HUES64 (cell line): ENCODE measurements at regions not wholly inside any gene's neighbourhood (a gene's known extent, or its start where the extent isn't known, plus 50 kb on each side); places are given as distances from the start of the nearest gene placed in this dataset.
A peak's percentile ranks its signal among the peaks of the same experiment; 100 is the strongest.

Experiments used
- H3K27ac ChIP-seq: 2 replicates; pipeline ENCODE4 v1.7.0; 2013; ENCODE audit warnings: low read depth, low read length, inconsistent platforms
- H3K27me3 ChIP-seq: 2 replicates; pipeline ENCODE4 v1.6.1; 2013; ENCODE audit warnings: mild to moderate bottlenecking, low read length; ENCODE audit not compliant: insufficient read depth
- H3K36me3 ChIP-seq: 2 replicates; pipeline ENCODE4 v1.6.1; 2013; ENCODE audit warnings: mild to moderate bottlenecking, low read length; ENCODE audit not compliant: insufficient read depth
- H3K4me1 ChIP-seq: 2 replicates; pipeline ENCODE4 v1.6.1; 2013; ENCODE audit warnings: mild to moderate bottlenecking, low read length, moderate library complexity; ENCODE audit not compliant: insufficient read depth
- H3K4me3 ChIP-seq: 2 replicates; pipeline ENCODE4 v1.5.1; 2013; ENCODE audit warnings: mild to moderate bottlenecking, low read length, moderate library complexity
- H3K9ac ChIP-seq: 2 replicates; pipeline ENCODE4 v1.6.1; 2013; ENCODE audit warnings: mild to moderate bottlenecking, low read depth, low read length
- H3K9me3 ChIP-seq: 2 replicates; pipeline ENCODE4 v1.6.1; 2013; ENCODE audit warnings: low read depth, low read length; ENCODE audit not compliant: insufficient read depth
- WGBS: fragments of 150-250, 120-280 bp; methylation state at CpG from one replicate; pipeline ENCODE4 v1.1.7; 2013; ENCODE audit warnings: missing lambda C conversion rate; 5-methylcytosine and 5-hydroxymethylcytosine counted together

DNA sequence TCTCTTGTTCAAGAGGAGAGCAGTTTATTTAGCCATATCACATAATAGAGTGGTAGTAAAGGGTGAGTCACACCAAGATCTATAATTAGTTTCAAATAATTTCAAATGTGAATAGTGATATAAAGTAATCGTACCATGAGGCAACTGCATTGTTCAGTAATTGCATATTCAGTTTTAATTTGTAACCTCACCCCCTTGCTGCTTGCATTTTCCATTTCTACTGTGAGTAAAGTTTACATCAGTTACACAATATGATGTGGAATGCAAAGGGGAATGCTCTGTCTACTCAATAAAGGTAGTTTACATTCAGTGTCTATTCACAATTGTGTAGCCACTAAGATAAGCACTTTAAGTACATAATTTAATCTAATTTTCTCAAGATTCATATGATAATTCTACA is 1695.7 kb upstream of the SPRY2 start:
- Histone ChIP-seq H3K4me3 (no peak overlapping the region), H3K9ac (no peak overlapping the region), H3K4me1 (no peaks in the 10 kb centered on the region), H3K27me3 (no peaks in the 10 kb centered on the region), H3K36me3 (no peaks in the 10 kb centered on the region), H3K27ac (no peak overlapping the region), H3K9me3 (no peaks in the 10 kb centered on the region)
- WGBS: 80% methylated on average over 1 of the region's 1 CpG

DNA sequence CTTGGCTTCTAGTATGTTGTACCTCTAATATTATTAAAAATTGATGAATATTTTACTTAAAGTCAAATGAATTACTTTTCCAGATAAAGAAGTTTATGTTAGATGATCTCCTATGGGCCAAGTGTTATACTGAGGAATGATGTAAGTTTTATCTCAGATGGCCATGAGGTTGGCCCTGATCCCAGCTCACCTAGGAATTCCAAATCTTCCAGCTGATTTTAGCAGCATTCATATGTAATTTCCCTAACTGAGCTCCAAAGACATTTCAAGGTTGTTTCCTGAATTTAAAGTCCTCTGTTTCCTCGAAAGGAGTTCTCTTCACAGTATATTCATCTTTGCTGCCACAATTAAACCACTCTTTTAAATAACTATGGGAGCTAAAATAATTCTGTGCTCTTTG is 1670.4 kb upstream of the SPRY2 start:
- no peaks in the 10 kb centered on the region for H3K9me3 ChIP-seq
- no peaks in the 10 kb centered on the region for H3K27me3 ChIP-seq
- H3K27ac ChIP-seq: peak overlapping the region; percentile 55; the same call in 1 of the 2 replicates
- no peak overlapping the region for H3K4me3 ChIP-seq
- WGBS: 38% methylated on average over 1 of the region's 1 CpG
- H3K9ac ChIP-seq: no peak overlapping the region
- H3K36me3 ChIP-seq: no peaks in the 10 kb centered on the region
- H3K4me1 ChIP-seq: peaks cover 19% of the 10 kb centered on the region

DNA sequence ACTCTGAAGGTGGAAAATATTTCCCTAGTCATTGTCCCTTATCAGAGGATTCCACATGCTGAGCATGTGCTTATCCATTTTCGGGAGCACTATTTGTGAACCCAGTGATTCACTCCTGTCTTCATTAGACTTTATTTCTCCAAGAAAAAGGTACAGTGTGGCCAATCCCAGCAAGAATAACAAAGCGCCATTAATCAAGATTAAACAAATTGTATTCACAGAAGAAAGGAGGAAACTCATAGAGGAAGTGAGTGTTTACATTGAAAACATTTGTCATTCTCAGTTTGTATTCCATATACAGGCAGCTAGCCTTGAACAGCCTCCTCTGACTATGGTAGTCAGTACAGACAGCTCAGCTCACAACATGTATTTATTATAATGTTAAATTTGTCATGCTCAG is 1669.9 kb upstream of the SPRY2 start:
- peaks cover 19% of the 10 kb centered on the region for H3K4me1 ChIP-seq
- WGBS: 87% methylated on average over 2 of the region's 2 CpGs
- H3K4me3 ChIP-seq: no peak overlapping the region
- no peaks in the 10 kb centered on the region for H3K27me3 ChIP-seq
- no peaks in the 10 kb centered on the region for H3K36me3 ChIP-seq
- H3K9me3 ChIP-seq: no peaks in the 10 kb centered on the region
- no peak overlapping the region for H3K9ac ChIP-seq
- peak overlapping the region; percentile 40; the same call in 1 of the 2 replicates for H3K27ac ChIP-seq

DNA sequence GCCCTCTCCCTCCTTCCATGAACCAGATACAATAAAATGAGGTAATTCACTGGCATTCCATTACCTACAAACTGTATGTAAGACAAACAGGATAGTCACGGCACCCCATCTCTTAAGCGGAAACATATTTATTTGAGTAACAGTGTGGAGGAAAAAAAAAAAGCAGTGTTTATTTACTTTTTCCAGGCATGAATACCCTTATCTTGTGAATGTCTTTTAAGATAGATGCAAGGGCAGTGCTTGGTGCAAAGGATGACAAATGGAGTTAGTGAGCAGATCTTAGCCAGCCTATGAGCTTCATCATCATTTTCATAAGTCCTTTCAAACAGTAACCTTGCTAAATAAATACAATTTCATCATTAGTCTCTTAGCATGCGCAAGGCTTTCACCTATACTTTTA is 1661.8 kb upstream of the SPRY2 start:
- Histone ChIP-seq H3K9me3 (no peaks in the 10 kb centered on the region), H3K27ac (no peak overlapping the region), H3K9ac (no peak overlapping the region), H3K27me3 (no peaks in the 10 kb centered on the region), H3K4me1 (peaks cover 6% of the 10 kb centered on the region; the same call in 1 of the 2 replicates), H3K4me3 (no peak overlapping the region), H3K36me3 (no peaks in the 10 kb centered on the region)
- WGBS: 89% methylated on average over 3 of the region's 3 CpGs

DNA sequence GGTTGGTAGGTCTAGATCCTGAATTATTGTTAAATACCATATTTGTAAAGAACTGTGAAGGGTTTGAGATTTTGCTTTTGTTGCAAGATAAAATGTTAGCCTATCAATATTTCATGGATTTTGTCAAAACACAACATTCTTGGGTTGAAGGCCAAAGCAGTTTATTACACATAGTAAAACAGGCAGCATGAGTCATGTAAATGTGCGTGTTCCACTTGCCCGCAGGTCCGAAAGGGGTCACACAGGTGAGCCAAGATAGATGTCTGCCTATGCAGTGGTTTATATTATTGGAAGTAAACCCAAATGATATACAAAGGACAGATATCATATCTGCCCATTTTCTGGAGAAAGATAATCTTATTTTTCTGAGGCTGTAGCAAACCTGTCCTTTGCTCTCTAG is 1654.4 kb upstream of the SPRY2 start:
- Histone ChIP-seq H3K9me3 (no peaks in the 10 kb centered on the region), H3K4me1 (peaks cover 40% of the 10 kb centered on the region), H3K27me3 (no peaks in the 10 kb centered on the region), H3K36me3 (no peaks in the 10 kb centered on the region), H3K4me3 (no peak overlapping the region), H3K27ac (no peak overlapping the region), H3K9ac (no peak overlapping the region)
- WGBS: 96% methylated on average over 3 of the region's 3 CpGs

DNA sequence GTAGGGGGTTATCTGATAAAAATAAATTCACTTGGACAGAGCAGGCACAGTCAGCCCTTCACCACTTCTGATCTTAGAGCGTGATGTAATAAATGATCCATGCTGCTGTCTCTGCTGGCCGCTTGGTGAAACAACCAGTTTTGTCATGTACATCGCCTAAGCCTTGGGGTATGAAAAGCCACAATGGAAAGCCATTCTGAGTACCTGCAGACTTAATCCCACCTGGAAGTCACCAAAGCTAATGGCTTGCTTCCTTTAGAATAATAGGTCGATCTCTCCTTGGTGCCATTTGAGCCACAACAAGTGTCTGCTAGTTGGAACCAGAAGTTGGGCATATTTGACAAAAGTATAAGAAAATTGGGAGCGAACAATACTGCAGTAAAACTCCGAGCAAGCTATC is 1649.7 kb upstream of the SPRY2 start:
- Histone ChIP-seq H3K36me3 (no peaks in the 10 kb centered on the region), H3K9me3 (no peaks in the 10 kb centered on the region), H3K27me3 (peaks cover 11% of the 10 kb centered on the region), H3K27ac (no peak overlapping the region; the same call in 1 of the 2 replicates), H3K9ac (no peak overlapping the region), H3K4me1 (peaks cover 73% of the 10 kb centered on the region), H3K4me3 (no peak overlapping the region)
- WGBS: 88% methylated on average over 6 of the region's 6 CpGs

DNA sequence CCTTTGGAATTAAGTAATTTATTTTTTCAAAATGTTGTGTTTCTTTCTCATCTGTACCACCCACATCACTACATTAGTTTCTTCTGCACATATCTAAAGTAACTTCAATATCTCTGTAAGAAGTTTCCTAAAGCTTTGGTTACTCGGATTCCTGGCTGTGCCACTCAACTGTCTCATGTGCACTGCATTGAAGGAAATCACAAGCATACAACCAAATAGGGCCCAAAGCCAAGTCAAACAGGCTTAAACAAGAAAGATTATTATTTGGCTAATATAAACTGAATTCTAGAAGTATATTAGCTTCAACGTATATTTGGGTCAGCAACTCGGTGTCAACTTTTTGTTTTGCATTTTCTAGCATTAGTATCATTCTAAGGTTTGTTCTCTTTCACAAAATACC is 1647.6 kb upstream of the SPRY2 start:
- Histone ChIP-seq H3K36me3 (no peaks in the 10 kb centered on the region), H3K27ac (peak overlapping the region; percentile 77; the same call in 1 of the 2 replicates), H3K27me3 (peaks cover 11% of the 10 kb centered on the region), H3K4me3 (no peak overlapping the region), H3K9me3 (no peaks in the 10 kb centered on the region), H3K9ac (no peak overlapping the region), H3K4me1 (peaks cover 59% of the 10 kb centered on the region)
- WGBS: 56% methylated on average over 3 of the region's 3 CpGs

DNA sequence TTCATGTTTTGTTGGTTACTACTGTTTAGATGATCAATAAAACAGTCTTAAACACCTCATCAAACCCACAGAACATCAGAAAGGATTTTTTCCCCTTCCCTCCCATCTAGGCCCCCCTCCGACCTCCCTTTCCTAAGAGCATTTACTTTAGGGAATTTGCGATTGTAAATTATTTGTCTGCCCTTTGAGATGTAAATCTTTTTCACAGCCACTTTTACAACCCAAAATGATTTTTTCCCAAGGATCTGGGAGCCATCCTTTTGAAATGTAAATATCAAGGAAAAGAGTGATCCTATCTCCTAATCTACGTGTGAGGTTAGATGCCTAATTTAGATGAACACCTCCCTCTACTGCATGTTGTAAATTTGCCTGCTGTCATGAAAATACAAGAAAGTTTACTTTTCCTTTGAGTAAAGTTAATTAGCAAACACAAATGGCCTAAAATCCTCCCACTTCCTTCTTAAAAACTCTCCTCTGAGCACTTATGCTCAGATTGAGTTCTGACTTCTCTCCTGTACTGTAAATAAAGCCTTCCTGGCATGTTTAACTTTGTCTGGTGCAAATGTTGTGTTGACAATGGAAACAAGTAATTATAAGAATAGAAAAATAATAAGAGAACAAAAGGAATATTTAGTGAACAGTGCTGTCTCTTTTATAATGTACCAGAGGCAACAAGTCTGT is 1646.9 kb upstream of the SPRY2 start:
- H3K4me1 ChIP-seq: peaks cover 59% of the 10 kb centered on the region
- peak overlapping the region; percentile 77; the same call in 1 of the 2 replicates for H3K27ac ChIP-seq
- no peak overlapping the region for H3K9ac ChIP-seq
- 0% methylated on average over 2 of the region's 3 CpGs for WGBS
- peaks cover 11% of the 10 kb centered on the region for H3K27me3 ChIP-seq
- H3K9me3 ChIP-seq: no peaks in the 10 kb centered on the region
- no peaks in the 10 kb centered on the region for H3K36me3 ChIP-seq
- no peak overlapping the region for H3K4me3 ChIP-seq

DNA sequence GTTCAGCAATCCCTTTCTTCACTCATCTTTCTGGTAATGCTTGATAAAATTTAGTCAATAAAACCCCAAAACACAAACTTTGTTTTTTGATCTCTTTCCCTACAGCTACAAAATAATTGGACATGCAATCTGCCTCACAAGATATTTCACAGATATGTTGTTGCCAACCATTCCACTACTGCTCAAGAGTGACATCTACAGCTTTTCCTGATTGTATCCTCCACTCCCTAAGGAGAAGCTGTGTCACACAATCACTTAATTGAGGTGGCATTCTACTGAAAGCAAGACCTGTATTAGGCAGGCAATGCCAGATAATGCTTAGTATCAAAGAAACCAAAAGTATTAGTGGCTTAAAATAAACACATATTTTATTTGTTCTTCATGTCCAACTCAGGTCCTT is 1646.2 kb upstream of the SPRY2 start:
- H3K4me1 ChIP-seq: peaks cover 59% of the 10 kb centered on the region
- no peaks in the 10 kb centered on the region for H3K36me3 ChIP-seq
- H3K9me3 ChIP-seq: no peaks in the 10 kb centered on the region
- H3K27ac ChIP-seq: peak overlapping the region; percentile 77; the same call in 1 of the 2 replicates
- H3K27me3 ChIP-seq: peaks cover 11% of the 10 kb centered on the region
- no peak overlapping the region for H3K9ac ChIP-seq
- H3K4me3 ChIP-seq: no peak overlapping the region

DNA sequence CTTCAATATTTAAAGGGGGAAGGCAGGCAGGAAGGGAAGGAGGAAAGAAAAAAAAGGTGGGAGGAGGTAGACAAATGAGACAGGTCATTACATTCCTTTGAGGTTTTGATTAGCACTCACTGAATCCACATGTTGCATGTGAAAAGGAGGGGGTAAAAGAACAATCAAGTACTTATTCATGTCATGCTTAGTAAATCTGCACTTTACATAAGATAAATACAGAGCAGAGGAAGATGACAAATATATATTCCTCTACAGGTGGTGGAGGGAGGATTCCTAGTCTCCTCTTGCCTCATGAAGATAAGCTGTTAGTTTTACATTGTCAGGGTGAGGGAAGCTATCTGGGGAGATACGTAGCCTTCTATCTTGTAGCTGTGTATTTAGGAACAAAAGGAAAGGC is 1645.4 kb upstream of the SPRY2 start:
- Histone ChIP-seq H3K27me3 (peaks cover 11% of the 10 kb centered on the region), H3K4me1 (peaks cover 53% of the 10 kb centered on the region), H3K9ac (no peak overlapping the region), H3K4me3 (no peak overlapping the region), H3K9me3 (no peaks in the 10 kb centered on the region), H3K36me3 (no peaks in the 10 kb centered on the region), H3K27ac (peak overlapping the region; percentile 42; the same call in 1 of the 2 replicates)
- WGBS: 17% methylated on average over 1 of the region's 1 CpG

DNA sequence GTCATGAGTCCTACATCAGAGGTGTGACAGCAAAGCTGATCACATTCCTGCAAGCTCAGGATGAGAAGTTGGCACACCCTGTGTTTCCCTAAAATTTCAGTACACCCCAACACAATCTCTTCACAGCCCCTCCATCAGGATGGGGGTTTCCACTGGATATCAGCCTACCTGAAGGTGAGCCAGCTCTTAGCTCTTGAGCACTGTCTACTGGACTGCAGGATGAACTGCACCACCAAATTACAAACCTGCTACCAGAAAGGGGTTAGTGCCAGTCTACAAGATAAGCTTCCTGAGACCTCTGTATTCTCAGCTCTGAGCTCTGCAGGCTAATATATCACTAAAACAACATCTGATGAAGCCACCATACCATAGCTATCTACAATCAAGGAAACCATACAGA is 1616.2 kb upstream of the SPRY2 start:
- Histone ChIP-seq H3K27me3 (no peaks in the 10 kb centered on the region), H3K4me3 (no peak overlapping the region), H3K9ac (no peak overlapping the region), H3K36me3 (no peaks in the 10 kb centered on the region), H3K27ac (no peak overlapping the region), H3K4me1 (no peaks in the 10 kb centered on the region), H3K9me3 (no peaks in the 10 kb centered on the region)

DNA sequence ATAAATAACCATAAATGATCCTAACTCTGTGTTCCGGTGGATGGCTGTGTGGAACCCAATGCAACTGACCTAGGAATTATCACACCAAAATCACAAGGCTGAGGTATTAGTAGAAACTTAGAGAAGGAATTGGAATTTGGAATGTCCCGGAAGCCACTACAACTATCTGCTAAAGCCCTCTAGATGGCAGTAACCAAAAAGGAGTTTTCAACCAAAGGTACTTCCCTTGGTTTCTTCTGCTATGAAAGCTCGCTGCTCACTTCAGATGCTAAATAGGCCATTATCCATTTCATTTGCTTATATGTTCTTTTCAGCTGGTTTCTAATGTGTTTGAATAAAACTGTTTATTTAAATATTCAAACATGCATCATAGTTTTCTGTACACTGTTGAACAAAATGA is 1589.1 kb upstream of the SPRY2 start:
- Histone ChIP-seq H3K36me3 (no peaks in the 10 kb centered on the region), H3K9me3 (no peaks in the 10 kb centered on the region), H3K4me3 (no peak overlapping the region), H3K27ac (no peak overlapping the region; the same call in 1 of the 2 replicates), H3K27me3 (no peaks in the 10 kb centered on the region), H3K4me1 (peaks cover 21% of the 10 kb centered on the region), H3K9ac (no peak overlapping the region)
- WGBS: 40% methylated on average over 2 of the region's 3 CpGs
